Esophagus (tissue), 2 donors: ENCODE measurements at regions not wholly inside any gene's neighbourhood (a gene's known extent, or its start where the extent isn't known, plus 50 kb on each side); places are given as distances from the start of the nearest gene placed in this dataset.

Source experiments
- H3K27ac ChIP-seq, 2 donors: one replicate each; pipeline ENCODE4 v1.5.1; 2013; ENCODE audit warnings: low read depth in 2 of 2, mild to moderate bottlenecking in 2 of 2, inconsistent platforms in 1 of 2, low read length in 1 of 2, moderate library complexity in 1 of 2
- H3K27me3 ChIP-seq, 2 donors: one replicate each; pipeline ENCODE4 v1.6.1; 2013; ENCODE audit warnings: low read length in 2 of 2, control low read depth in 1 of 2, mild to moderate bottlenecking in 1 of 2; ENCODE audit not compliant: insufficient read depth in 2 of 2, control insufficient read depth in 1 of 2
- H3K36me3 ChIP-seq, 2 donors: one replicate each; pipeline ENCODE4 v1.6.1; 2013; ENCODE audit warnings: low read length in 1 of 2; ENCODE audit not compliant: control insufficient read depth in 2 of 2, insufficient read depth in 2 of 2
- H3K4me1 ChIP-seq, 2 donors: one replicate each; pipeline ENCODE4 v1.6.1; 2013; ENCODE audit warnings: low read length in 1 of 2; ENCODE audit not compliant: control insufficient read depth in 2 of 2, insufficient read depth in 2 of 2
- H3K4me3 ChIP-seq, 2 donors: one replicate each; pipeline ENCODE4 v1.5.1; 2013; ENCODE audit warnings: low read length in 2 of 2, mild to moderate bottlenecking in 2 of 2, low read depth in 1 of 2, moderate library complexity in 1 of 2
- H3K9me3 ChIP-seq, 2 donors: one replicate each; pipeline ENCODE4 v1.6.1; 2013; ENCODE audit warnings: mild to moderate bottlenecking in 2 of 2, low read depth in 1 of 2, low read length in 1 of 2, moderate library complexity in 1 of 2; ENCODE audit not compliant: control insufficient read depth in 2 of 2, insufficient read depth in 1 of 2
- WGBS, 2 donors: extraction: QIAGEN DNeasy Blood & Tissue Kit; methylation state at CpG; one replicate each; pipeline ENCODE4 v1.1.7; 2013; 5-methylcytosine and 5-hydroxymethylcytosine counted together
- donor health status: healthy with polysubstance abuse.
- donor health status: Bipolar disorder and iron deficiency.

DNA sequence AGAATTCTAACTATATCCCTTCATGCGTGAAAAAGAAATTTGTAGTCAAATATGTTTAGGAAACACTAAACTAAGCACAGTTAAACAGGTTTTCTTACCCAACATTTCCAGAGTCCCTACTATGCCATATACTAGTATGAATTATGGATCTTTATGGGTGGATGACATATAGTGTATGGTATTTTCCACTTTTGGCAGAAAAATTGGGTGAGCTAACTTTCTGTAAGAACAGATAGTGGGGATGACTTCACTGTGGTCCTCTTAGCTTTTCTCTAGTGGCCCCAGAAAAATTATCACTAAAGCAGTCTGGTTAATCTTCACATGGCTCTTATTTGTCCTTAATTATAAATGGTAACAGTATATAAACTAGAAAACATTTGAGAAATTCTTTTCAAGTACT lies 240.0 kb upstream of the GULP1 start:
- Histone ChIP-seq H3K27me3 (no peaks in the 10 kb centered on the region), H3K27ac (no peak overlapping the region), H3K4me3 (no peak overlapping the region), H3K9me3 (no peaks in the 10 kb centered on the region), H3K36me3 (no peaks in the 10 kb centered on the region), H3K4me1 (no peaks in the 10 kb centered on the region)
- 98 to 99% methylated on average over 1 of the region's 1 CpG for WGBS, 2 donors

DNA sequence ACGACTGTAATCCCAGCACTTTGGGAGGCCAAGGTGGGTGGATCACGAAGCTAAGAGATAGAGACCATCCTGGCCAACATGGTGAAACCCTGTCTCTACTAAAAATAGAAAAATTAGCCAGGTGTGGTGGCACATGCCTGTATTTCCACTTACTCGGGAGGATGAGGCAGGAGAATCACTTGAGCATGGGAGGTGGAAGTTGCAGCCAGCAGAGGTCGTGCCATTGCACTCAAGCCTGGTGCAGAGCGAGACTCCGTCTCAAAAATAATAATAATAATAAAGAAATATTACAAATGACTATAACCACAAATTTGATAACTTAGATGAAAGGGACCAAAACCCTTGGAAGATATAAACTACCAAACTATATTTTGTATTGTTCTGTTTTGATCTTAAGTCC lies 226.3 kb upstream of the GULP1 start:
- 84 to 85% methylated on average over 6 of the region's 6 CpGs for WGBS, 2 donors
- no peak overlapping the region for H3K27ac ChIP-seq
- no peak overlapping the region for H3K4me3 ChIP-seq
- H3K27me3 ChIP-seq = no peaks in the 10 kb centered on the region
- no peaks in the 10 kb centered on the region for H3K36me3 ChIP-seq
- no peaks in the 10 kb centered on the region for H3K4me1 ChIP-seq
- H3K9me3 ChIP-seq = no peaks in the 10 kb centered on the region

DNA sequence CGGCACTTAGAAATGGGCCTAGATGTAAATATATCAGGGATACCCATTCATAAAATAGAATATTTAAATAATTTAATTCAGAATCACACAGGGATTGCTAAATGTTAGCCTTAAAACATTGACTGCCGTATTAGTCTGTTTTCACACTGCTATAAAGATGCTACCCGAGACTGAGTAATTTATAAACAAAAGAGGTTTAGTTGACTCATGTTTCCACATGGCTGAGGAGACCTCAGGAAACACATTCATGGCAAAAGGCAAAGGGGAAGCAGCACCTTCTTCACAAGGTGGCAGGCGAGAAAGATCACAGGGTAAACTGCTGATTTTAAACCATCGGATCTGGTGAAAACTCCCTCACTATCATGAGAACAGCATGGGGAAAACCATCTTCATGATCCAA lies 223.6 kb upstream of the GULP1 start:
- Histone ChIP-seq H3K9me3 (peaks cover 0 to 3% of the 10 kb centered on the region in 2 donors), H3K27ac (no peak overlapping the region), H3K36me3 (no peaks in the 10 kb centered on the region), H3K4me1 (no peaks in the 10 kb centered on the region), H3K27me3 (no peaks in the 10 kb centered on the region), H3K4me3 (no peak overlapping the region)
- WGBS, 2 donors = 58 to 60% methylated on average over 5 of the region's 5 CpGs

DNA sequence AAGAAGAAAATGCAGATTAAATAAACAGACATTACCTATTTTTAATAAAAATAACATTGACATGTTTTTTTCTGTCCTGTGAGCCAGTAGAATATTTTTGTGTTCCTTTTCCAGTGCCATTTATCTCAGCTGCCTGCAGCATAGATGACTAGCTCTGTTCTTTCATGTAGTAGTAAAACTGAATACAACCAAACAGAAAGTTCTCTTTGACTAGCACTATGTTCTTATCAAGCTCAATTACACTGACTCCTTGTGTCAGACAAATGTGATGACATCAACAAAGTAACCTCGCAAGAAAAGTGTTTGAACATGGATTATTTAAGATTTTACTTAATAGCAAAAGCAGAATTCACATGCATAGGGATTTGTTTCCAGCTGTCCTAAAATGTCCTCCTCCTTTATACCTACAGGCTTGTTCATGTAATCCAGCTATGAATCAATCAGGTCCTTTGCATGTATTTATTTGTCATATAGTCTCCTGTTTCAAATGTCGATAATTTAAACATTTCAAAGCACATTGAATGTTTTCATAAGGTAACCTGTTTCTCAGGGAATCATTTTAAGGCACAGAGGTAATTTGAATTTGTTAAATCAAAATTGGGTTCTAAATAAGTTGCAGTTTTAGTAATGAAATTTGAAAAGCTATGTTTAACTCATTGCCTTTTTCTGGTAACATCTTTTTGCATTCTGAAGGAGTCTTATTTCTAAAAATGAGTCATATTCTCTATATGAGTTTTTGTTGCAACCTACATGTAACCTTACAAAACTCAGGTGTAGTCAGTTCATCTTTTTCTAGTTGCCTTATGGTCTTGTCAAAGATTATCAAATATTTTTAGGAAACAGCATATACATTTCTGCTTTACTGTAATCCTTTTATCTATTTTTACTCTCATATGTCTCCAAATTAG lies 215.3 kb upstream of the GULP1 start:
- H3K27ac ChIP-seq = no peak overlapping the region
- H3K9me3 ChIP-seq = peaks cover 3 to 5% of the 10 kb centered on the region in 2 donors
- H3K36me3 ChIP-seq = no peaks in the 10 kb centered on the region
- no peak overlapping the region for H3K4me3 ChIP-seq
- 45 to 53% methylated on average over 2 of the region's 2 CpGs for WGBS, 2 donors
- no peaks in the 10 kb centered on the region for H3K27me3 ChIP-seq
- no peaks in the 10 kb centered on the region for H3K4me1 ChIP-seq

DNA sequence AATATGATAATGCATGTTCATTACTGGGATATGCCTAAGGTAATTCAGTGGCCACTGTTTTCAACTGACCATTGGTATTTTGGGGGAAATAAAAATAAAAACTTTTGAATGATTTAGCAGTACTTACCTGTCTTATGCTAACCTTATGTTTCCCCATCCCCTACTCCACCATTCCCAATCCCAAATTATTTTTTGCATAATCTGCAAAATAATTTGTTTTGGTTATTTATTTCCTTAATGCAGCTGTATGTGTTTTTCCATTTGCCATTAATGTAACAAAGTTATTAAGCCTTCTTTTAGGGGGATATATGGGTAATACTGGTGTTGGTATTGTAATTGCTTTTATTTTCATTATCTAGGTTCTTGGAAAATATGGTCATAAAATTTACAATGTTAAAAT lies 213.9 kb upstream of the GULP1 start:
- Histone ChIP-seq H3K27ac (no peak overlapping the region), H3K27me3 (no peaks in the 10 kb centered on the region), H3K4me3 (no peak overlapping the region), H3K36me3 (no peaks in the 10 kb centered on the region), H3K4me1 (no peaks in the 10 kb centered on the region), H3K9me3 (peaks cover under 1 to 5% of the 10 kb centered on the region in 2 donors)

DNA sequence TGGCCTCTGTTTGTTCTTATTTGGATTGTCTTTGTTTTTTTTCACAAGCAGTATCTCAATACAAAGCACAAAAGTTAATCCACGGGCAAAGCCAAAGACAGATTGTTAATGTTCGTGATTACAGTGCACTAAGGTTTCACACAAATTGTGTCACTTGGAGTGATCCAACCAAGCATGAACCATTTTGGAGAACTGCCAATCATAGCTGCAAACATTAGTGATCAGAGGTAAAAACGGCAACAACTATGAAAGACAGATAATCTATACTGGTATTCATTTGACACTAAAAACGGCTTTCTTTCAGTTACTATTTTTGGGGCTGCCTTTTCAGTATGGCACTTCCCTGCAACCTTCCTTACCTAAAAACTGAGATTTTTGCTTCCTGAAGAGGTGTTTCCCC lies 213.1 kb upstream of the GULP1 start:
- WGBS, 2 donors = 50 to 56% methylated on average over 4 of the region's 4 CpGs
- Histone ChIP-seq H3K9me3 (peaks cover 0 to 5% of the 10 kb centered on the region in 2 donors), H3K4me1 (no peaks in the 10 kb centered on the region), H3K27ac (no peak overlapping the region), H3K27me3 (no peaks in the 10 kb centered on the region), H3K36me3 (no peaks in the 10 kb centered on the region), H3K4me3 (no peak overlapping the region)

DNA sequence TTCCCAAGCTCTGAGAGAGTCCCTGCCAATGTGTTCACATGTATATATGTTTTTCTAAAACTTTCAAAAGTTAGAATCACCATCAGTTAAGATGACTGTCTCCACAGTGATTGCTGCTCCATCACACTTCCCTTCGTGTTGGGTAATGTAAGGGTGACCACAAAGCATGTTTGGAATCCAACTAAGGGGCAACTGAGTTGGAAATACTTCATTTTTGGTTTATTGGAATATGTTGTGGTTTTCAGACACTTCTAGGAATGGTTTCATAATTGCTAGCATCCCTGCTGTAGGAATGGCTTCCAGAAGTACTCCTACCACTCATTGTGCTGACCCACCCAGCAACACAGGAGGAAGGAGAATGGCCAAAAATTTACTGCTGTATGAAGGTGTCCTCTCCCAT lies 212.5 kb upstream of the GULP1 start:
- Histone ChIP-seq H3K9me3 (peaks cover 0 to 5% of the 10 kb centered on the region in 2 donors), H3K4me1 (no peaks in the 10 kb centered on the region), H3K27ac (no peak overlapping the region), H3K4me3 (no peak overlapping the region), H3K27me3 (no peaks in the 10 kb centered on the region), H3K36me3 (no peaks in the 10 kb centered on the region)
- 64 to 69% methylated on average over 1 of the region's 1 CpG for WGBS, 2 donors

DNA sequence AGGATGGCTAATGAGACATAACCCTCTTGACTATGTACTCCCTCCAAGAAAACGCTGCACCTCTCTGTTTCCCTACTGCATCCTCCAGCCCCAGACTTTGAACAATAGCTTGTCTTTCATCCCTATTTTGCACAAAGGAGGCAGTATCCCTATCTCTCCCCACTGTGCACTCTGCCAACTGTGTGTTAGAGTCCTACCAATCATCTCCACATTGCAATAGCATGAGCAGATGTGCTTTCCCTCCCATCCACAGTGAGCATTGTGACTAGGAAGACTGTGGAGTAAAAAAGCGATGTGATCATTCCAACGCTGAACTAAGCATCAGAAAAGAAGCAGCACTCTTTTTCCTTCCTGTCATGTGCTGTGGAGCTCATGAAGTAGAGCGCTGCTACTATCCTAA lies 206.3 kb upstream of the GULP1 start:
- Histone ChIP-seq H3K4me3 (no peak overlapping the region), H3K27ac (no peak overlapping the region), H3K27me3 (no peaks in the 10 kb centered on the region), H3K36me3 (no peaks in the 10 kb centered on the region), H3K9me3 (no peaks in the 10 kb centered on the region), H3K4me1 (no peaks in the 10 kb centered on the region)
- WGBS, 2 donors = 73 to 86% methylated on average over 4 of the region's 4 CpGs

DNA sequence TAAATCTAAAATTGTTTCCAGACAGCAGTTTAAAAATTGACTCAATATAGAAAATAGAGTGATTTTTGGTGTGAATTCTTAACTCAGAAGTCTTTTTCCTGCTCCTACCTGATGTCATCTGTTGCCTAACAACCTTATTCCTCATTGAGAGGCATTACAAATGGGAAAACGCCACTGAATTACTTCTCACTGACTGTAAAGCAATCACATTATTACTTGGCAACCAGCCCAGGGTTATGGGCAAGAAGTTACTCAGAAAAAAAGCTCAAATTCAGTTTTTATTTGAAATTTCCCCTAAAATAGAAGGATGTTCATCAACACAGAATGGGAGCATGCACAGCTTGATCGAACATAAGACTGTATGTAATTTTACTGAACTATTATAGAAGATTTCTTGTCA lies 201.8 kb upstream of the GULP1 start:
- Histone ChIP-seq H3K4me1 (no peaks in the 10 kb centered on the region), H3K9me3 (no peaks in the 10 kb centered on the region)
- WGBS, 2 donors = 60% methylated on average over 2 of the region's 2 CpGs

DNA sequence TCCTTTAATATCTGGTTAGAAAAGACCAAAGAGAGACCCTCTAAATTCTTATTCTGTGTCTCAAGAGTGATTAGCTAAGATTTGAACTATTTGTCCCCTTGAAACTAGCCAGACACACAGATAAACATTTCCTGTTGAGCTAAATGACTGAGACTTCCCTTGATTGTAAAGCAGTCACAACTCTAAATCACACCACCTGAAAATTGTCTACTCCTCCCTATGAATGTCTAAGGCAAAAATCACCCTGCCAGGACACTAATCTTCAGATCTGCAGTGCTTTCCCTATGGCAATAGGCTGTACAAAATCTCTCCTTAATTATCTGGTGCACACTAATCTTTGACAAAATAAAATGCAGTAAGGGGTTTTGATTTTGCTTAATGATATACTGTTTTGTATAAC lies 200.5 kb upstream of the GULP1 start:
- Histone ChIP-seq H3K4me3 (no peak overlapping the region), H3K36me3 (no peaks in the 10 kb centered on the region), H3K27ac (no peak overlapping the region), H3K4me1 (no peaks in the 10 kb centered on the region), H3K9me3 (no peaks in the 10 kb centered on the region), H3K27me3 (no peaks in the 10 kb centered on the region)

More for the DNA sequence above, 201.8 kb upstream of the GULP1 start:
- no peaks in the 10 kb centered on the region for H3K36me3 ChIP-seq
- no peaks in the 10 kb centered on the region for H3K27me3 ChIP-seq
- no peak overlapping the region for H3K4me3 ChIP-seq
- no peak overlapping the region for H3K27ac ChIP-seq
